ENCODE measurements at regions not wholly inside any gene's neighbourhood (a gene's known extent, or its start where the extent isn't known, plus 50 kb on each side); places are given as distances from the start of the nearest gene placed in this dataset.

- TF ChIP-seq CTCF (IDR thresholded peaks at IDR 0.05; ENCODE audit: control extremely low read depth in 1 of 3, insufficient read depth in 1 of 3, low read depth in 1 of 3, low read length in 3 of 3): no peak
- TF ChIP-seq POLR2A (IDR thresholded peaks at IDR 0.05; ENCODE audit: control extremely low read depth in 1 of 2, low read depth in 2 of 2, low read length in 2 of 2): no peak
- no peak for TF ChIP-seq YY1 (IDR thresholded peaks at IDR 0.05; ENCODE audit: low read depth, low read length)
- no peak for TF ChIP-seq EGR1 (IDR thresholded peaks at IDR 0.05; ENCODE audit: borderline replicate concordance, low read depth, low read length)
- no peak for TF ChIP-seq JUN (IDR thresholded peaks at IDR 0.05; ENCODE audit: low read depth, low read length)
- no peak for TF ChIP-seq POLR2AphosphoS5 (IDR thresholded peaks at IDR 0.05; ENCODE audit: low read depth, low read length)
- no peak for TF ChIP-seq EZH2 (IDR thresholded peaks at IDR 0.05; ENCODE audit: low read depth, low read length, severe bottlenecking)
- no peak for TF ChIP-seq EP300 (IDR thresholded peaks at IDR 0.05; ENCODE audit: borderline replicate concordance in 1 of 2, low read depth in 2 of 2, low read length in 2 of 2)
- TF ChIP-seq RAD21 (IDR thresholded peaks at IDR 0.05 in 1 of 2, conservative IDR thresholded peaks at IDR 0.05 in 1 of 2; ENCODE audit: low read depth in 2 of 2, low read length in 2 of 2): no peak
- TF ChIP-seq MAX (IDR thresholded peaks at IDR 0.05): no peak
- no peak for TF ChIP-seq SP2 (IDR thresholded peaks at IDR 0.05; ENCODE audit: low read length)
- no peak for TF ChIP-seq SIN3A (conservative IDR thresholded peaks at IDR 0.05 in 1 of 2, IDR thresholded peaks at IDR 0.05 in 1 of 2; ENCODE audit: low read depth in 1 of 2, low read length in 2 of 2)
- no peak for TF ChIP-seq GTF2F1 (IDR thresholded peaks at IDR 0.05; ENCODE audit: borderline replicate concordance, low read depth, low read length)
Observed at GRCh38 chr18:41484069-41484468, 471.0 kb upstream of the PIK3C3 start.

All from H1 (cell line).